SU-DHL-6 (cell line): ENCODE measurements at regions not wholly inside any gene's neighbourhood (a gene's known extent, or its start where the extent isn't known, plus 50 kb on each side); places are given as distances from the start of the nearest gene placed in this dataset.

ENCODE experiments used
- H2AFZ ChIP-seq: fragments of 200-600 bp; sonication (generic); 2 replicates; pipeline ENCODE4 v1.6.1; 2014; ENCODE audit warnings: low read depth, mild to moderate bottlenecking, moderate library complexity, mixed read lengths, antibody characterized with exemption, low read length; ENCODE audit not compliant: severe bottlenecking
- H3F3A ChIP-seq: fragments of 200-600 bp; shearing (Covaris generic); 2 replicates; pipeline ENCODE4 v1.6.0; 2016; ENCODE audit warnings: antibody characterized with exemption, mild to moderate bottlenecking; ENCODE audit not compliant: insufficient read depth
- H3K27ac ChIP-seq: fragments of 200-600 bp; sonication (generic); 2 replicates; pipeline ENCODE4 v1.5.1; 2016; ENCODE audit warnings: low read depth, mild to moderate bottlenecking, low read length, moderate library complexity, mixed read lengths
- H3K27me3 ChIP-seq: fragments of 200-600 bp; sonication (generic), shearing (Covaris generic); 2 replicates; pipeline ENCODE4 v1.6.0; 2014; ENCODE audit warnings: mild to moderate bottlenecking, low read length
- H3K36me3 ChIP-seq: fragments of 200-600 bp; sonication (generic); 2 replicates; pipeline ENCODE4 v1.6.1; 2014; ENCODE audit warnings: mild to moderate bottlenecking, low read length, mixed read lengths
- H3K4me2 ChIP-seq: fragments of 300-600, 200-600 bp; shearing (Covaris generic), sonication (generic); 2 replicates; pipeline ENCODE4 v1.6.0; 2014; ENCODE audit warnings: low read length, low read depth, mild to moderate bottlenecking; ENCODE audit not compliant: poor library complexity, severe bottlenecking
- H3K4me3 ChIP-seq: fragments of 200-600 bp; sonication (generic); 2 replicates; pipeline ENCODE4 v1.5.1; 2014; ENCODE audit warnings: antibody characterized with exemption, low read length, mild to moderate bottlenecking, mixed read lengths; ENCODE audit not compliant: insufficient read depth, poor library complexity, severe bottlenecking
- H3K79me2 ChIP-seq: fragments of 200-600 bp; sonication (generic); 2 replicates; pipeline ENCODE4 v1.6.1; 2014; ENCODE audit warnings: mild to moderate bottlenecking, low read length, moderate library complexity; ENCODE audit not compliant: insufficient read depth
- H3K9ac ChIP-seq: fragments of 200-600 bp; sonication (generic); 2 replicates; pipeline ENCODE4 v1.7.0; 2014; ENCODE audit warnings: mild to moderate bottlenecking, low read length
- H3K9me2 ChIP-seq: fragments of 200-600 bp; sonication (generic); replicated peaks from 2 replicates; pipeline ENCODE4 v1.6.1; 2014; ENCODE audit warnings: low read length; ENCODE audit not compliant: insufficient read depth
- H3K9me3 ChIP-seq: fragments of 200-600 bp; sonication (generic); 2 replicates; pipeline ENCODE4 v1.6.1; 2014; ENCODE audit warnings: low read length, mixed read lengths; ENCODE audit not compliant: insufficient read depth
- H4K20me1 ChIP-seq: fragments of 200-600 bp; sonication (generic); 2 replicates; pipeline ENCODE4 v1.6.1; 2014; ENCODE audit warnings: low read depth, mild to moderate bottlenecking, antibody characterized with exemption, low read length, moderate library complexity, mixed read lengths
- EZH2phosphoT487 ChIP-seq: fragments of 200-600 bp; sonication (generic), shearing (Covaris generic); conservative IDR thresholded peaks from 2 replicates; pipeline ENCODE4 v1.6.1; 2018; ENCODE audit warnings: mild to moderate bottlenecking, antibody characterized with exemption, low read length, moderate library complexity, mixed read lengths
- TF ChIP-seq, protein P1 (sequence below): fragments of 200-600 bp; sonication (generic); IDR thresholded peaks from one replicate; pipeline ENCODE4 v1.5.1; 2017; ENCODE audit warnings: antibody characterized with exemption, mild to moderate bottlenecking, low read length, moderate library complexity; ENCODE audit not compliant: insufficient read depth, poor library complexity, severe bottlenecking

DNA sequence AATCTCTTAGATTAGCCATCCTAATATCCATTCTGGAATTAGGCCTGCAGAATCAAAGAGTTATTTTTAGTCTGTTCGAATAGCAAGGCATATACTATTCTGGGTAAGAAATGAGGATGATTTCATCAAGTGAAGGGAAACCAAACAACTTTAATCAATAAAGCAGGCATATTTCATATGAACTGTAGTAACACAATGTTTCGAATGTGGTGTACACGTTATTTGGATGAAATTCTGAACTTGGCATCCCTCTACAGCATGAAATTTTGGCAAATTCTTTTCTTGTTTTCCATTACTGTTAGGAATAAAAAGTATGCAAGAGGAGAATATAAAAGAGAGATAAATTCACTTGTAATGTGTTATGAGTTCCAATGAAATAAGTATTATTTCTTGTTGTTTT, 1233.3 kb upstream of the SEL1L start:
- Histone ChIP-seq H3K9me3 (no peaks in the 10 kb centered on the region), H3K9ac (no peak overlapping the region), H3K4me2 (no peak overlapping the region), H3F3A (no peaks in the 10 kb centered on the region), H3K36me3 (no peaks in the 10 kb centered on the region), H4K20me1 (no peaks in the 10 kb centered on the region), H3K79me2 (no peaks in the 10 kb centered on the region), H3K4me3 (no peak overlapping the region), H3K27ac (no peak overlapping the region), H3K27me3 (no peaks in the 10 kb centered on the region), H3K9me2 (no peaks in the 10 kb centered on the region), H2AFZ (no peak overlapping the region)
- TF ChIP-seq, protein P1, sequence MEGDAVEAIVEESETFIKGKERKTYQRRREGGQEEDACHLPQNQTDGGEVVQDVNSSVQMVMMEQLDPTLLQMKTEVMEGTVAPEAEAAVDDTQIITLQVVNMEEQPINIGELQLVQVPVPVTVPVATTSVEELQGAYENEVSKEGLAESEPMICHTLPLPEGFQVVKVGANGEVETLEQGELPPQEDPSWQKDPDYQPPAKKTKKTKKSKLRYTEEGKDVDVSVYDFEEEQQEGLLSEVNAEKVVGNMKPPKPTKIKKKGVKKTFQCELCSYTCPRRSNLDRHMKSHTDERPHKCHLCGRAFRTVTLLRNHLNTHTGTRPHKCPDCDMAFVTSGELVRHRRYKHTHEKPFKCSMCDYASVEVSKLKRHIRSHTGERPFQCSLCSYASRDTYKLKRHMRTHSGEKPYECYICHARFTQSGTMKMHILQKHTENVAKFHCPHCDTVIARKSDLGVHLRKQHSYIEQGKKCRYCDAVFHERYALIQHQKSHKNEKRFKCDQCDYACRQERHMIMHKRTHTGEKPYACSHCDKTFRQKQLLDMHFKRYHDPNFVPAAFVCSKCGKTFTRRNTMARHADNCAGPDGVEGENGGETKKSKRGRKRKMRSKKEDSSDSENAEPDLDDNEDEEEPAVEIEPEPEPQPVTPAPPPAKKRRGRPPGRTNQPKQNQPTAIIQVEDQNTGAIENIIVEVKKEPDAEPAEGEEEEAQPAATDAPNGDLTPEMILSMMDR = no peak
- TF ChIP-seq EZH2phosphoT487 = no peak

DNA sequence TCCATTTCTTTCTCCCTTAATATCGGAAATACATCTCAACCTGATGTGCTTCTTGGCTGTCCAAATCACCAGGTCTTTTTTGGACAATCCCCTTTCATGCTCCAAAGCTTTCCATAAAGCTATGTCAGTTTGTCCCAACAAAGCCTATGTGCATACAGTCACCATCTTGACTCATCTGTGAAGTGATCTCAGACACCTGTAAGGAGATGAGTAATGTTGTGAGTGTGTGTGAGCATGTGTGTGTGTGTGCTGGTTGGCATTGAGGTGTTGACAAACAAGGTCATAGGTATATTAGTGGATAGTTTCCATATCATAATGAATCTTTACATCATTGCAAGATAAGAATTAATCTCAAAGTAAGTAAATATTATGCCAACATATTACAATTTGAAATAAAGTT, 1243.3 kb upstream of the SEL1L start:
- Histone ChIP-seq H3K9me3 (no peaks in the 10 kb centered on the region), H3K9ac (no peak overlapping the region), H3K79me2 (no peaks in the 10 kb centered on the region), H3K4me3 (no peak overlapping the region), H3K4me2 (no peak overlapping the region), H2AFZ (no peak overlapping the region), H4K20me1 (no peaks in the 10 kb centered on the region), H3K27me3 (no peaks in the 10 kb centered on the region), H3K36me3 (no peaks in the 10 kb centered on the region), H3K9me2 (no peaks in the 10 kb centered on the region), H3F3A (no peaks in the 10 kb centered on the region), H3K27ac (no peak overlapping the region)
- TF ChIP-seq EZH2phosphoT487 = no peak
- TF ChIP-seq, protein P1 = no peak

DNA sequence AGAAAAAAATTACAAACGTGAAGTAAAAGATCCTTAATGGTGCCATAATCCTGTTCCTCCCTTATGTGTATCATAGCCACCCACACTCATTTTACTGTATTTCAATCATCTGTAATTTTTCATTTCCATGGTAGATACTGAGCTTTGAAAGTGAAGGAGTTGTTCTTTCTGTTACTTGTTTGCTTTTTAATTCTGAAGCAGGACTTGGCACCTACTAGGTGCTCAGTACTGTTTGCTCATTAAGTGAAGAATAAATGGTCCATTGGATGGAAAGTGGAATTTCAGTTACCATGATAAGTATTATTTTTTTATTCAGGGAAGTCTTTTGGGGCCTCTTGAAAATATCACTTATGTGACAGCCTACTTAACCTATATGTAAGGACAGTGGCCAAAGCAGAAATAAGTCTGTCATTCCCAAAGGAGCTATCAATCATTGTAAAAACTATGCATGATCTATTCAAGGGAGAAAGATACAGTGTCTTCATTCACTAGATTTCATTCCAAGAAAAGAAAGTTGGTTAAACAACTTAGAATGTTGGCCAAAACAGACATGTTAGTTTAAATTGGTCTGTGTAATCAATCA, 1244.4 kb upstream of the SEL1L start:
- Histone ChIP-seq H3K4me3 (no peak overlapping the region), H4K20me1 (no peaks in the 10 kb centered on the region), H3K36me3 (no peaks in the 10 kb centered on the region), H3K4me2 (no peak overlapping the region), H3F3A (no peaks in the 10 kb centered on the region), H2AFZ (no peak overlapping the region), H3K9me3 (no peaks in the 10 kb centered on the region), H3K9me2 (no peaks in the 10 kb centered on the region), H3K27me3 (no peaks in the 10 kb centered on the region), H3K9ac (no peak overlapping the region), H3K79me2 (no peaks in the 10 kb centered on the region), H3K27ac (no peak overlapping the region)
- no peak for TF ChIP-seq EZH2phosphoT487
- TF ChIP-seq, protein P1 = no peak
